A549 (cell line): ENCODE measurements at regions not wholly inside any gene's neighbourhood (a gene's known extent, or its start where the extent isn't known, plus 50 kb on each side); places are given as distances from the start of the nearest gene placed in this dataset.

Experiments used
- BHLHE40 ChIP-seq: IDR thresholded peaks from 2 replicates; pipeline ENCODE4 v1.6.1; 2012; ENCODE audit warnings: low read depth, low read length, inconsistent platforms
- CHD2 ChIP-seq: fragments of 150-350 bp; IDR thresholded peaks from 2 replicates; pipeline ENCODE4 v1.6.1; 2014; ENCODE audit warnings: low read length; ENCODE audit not compliant: partially characterized antibody
- EP300 ChIP-seq, 2 experiments: fragments of >200 bp; sonication (Bioruptor Twin); formaldehyde crosslinking; IDR thresholded peaks; 2 replicates in 1 of 2; 3 replicates in 1 of 2; pipeline ENCODE4 v1.6.1; 2016 to 2017
- JUN ChIP-seq, 2 experiments: fragments of >200 bp; sonication (Bioruptor Twin); formaldehyde crosslinking; IDR thresholded peaks; 2 replicates in 1 of 2; 3 replicates in 1 of 2; pipeline ENCODE4 v1.6.1; 2016 to 2017
- POLR2A ChIP-seq: IDR thresholded peaks from 2 replicates; pipeline ENCODE4 v1.6.1; 2012; ENCODE audit warnings: mild to moderate bottlenecking, low read length
- POLR2AphosphoS2 ChIP-seq: conservative IDR thresholded peaks from 2 replicates; pipeline ENCODE4 v1.6.1; 2012; ENCODE audit warnings: low read length, improper control_type of control experiment, inconsistent platforms
- RAD21 ChIP-seq, 2 experiments: fragments of >200 bp in 1 of 2; sonication (Bioruptor Twin) in 1 of 2; formaldehyde crosslinking in 1 of 2; IDR thresholded peaks in 1 of 2; conservative IDR thresholded peaks in 1 of 2; 2 replicates in 1 of 2; 3 replicates in 1 of 2; pipeline ENCODE4 v1.6.1; 2012 to 2018; ENCODE audit warnings: inconsistent platforms in 1 of 2
- RARB ChIP-seq: fragments of 250-450 bp; sonication (Bioruptor Pico); IDR thresholded peaks from 2 replicates; pipeline ENCODE4 v1.8.0; 2021; ENCODE audit warnings: mild to moderate bottlenecking, moderate library complexity
- SMC3 ChIP-seq: fragments of >200 bp; sonication (Bioruptor Twin); formaldehyde crosslinking; IDR thresholded peaks from 3 replicates; pipeline ENCODE4 v1.6.1; 2018; ENCODE audit warnings: inconsistent platforms
- USF2 ChIP-seq: fragments of 450-650 bp; IDR thresholded peaks from 2 replicates; pipeline ENCODE4 v1.6.1; 2014; ENCODE audit warnings: antibody characterized with exemption
- TF ChIP-seq, protein P1 (sequence below): fragments of >200 bp; sonication (Bioruptor Twin); formaldehyde crosslinking; IDR thresholded peaks from 3 replicates; pipeline ENCODE4 v1.5.1; 2016
- TF ChIP-seq, protein P2 (sequence below): IDR thresholded peaks from 2 replicates; pipeline ENCODE4 v1.6.1; 2012

- TF ChIP-seq, protein P1, sequence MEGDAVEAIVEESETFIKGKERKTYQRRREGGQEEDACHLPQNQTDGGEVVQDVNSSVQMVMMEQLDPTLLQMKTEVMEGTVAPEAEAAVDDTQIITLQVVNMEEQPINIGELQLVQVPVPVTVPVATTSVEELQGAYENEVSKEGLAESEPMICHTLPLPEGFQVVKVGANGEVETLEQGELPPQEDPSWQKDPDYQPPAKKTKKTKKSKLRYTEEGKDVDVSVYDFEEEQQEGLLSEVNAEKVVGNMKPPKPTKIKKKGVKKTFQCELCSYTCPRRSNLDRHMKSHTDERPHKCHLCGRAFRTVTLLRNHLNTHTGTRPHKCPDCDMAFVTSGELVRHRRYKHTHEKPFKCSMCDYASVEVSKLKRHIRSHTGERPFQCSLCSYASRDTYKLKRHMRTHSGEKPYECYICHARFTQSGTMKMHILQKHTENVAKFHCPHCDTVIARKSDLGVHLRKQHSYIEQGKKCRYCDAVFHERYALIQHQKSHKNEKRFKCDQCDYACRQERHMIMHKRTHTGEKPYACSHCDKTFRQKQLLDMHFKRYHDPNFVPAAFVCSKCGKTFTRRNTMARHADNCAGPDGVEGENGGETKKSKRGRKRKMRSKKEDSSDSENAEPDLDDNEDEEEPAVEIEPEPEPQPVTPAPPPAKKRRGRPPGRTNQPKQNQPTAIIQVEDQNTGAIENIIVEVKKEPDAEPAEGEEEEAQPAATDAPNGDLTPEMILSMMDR, result no peak
- TF ChIP-seq EP300 (IDR thresholded peaks at IDR 0.05), result no peak
- no peak for TF ChIP-seq CHD2
- no peak for TF ChIP-seq USF2
- TF ChIP-seq, protein P2, sequence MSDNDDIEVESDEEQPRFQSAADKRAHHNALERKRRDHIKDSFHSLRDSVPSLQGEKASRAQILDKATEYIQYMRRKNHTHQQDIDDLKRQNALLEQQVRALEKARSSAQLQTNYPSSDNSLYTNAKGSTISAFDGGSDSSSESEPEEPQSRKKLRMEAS, result no peak
- TF ChIP-seq POLR2A, result no peak
- no peak for TF ChIP-seq SMC3
- no peak for TF ChIP-seq BHLHE40
- no peak for TF ChIP-seq RARB (CRISPR knock-in tag)
- TF ChIP-seq JUN (IDR thresholded peaks at IDR 0.05), result no peak
- no peak for TF ChIP-seq RAD21 (conservative IDR thresholded peaks at IDR 0.05 in 1 of 2, IDR thresholded peaks at IDR 0.05 in 1 of 2)
- no peak for TF ChIP-seq POLR2AphosphoS2
Measured at GRCh38 chr1:182286761-182287160, 104.8 kb downstream of the GLUL start.
